Prostate gland (tissue), 2 donors: ENCODE measurements at regions not wholly inside any gene's neighbourhood (a gene's known extent, or its start where the extent isn't known, plus 50 kb on each side); places are given as distances from the start of the nearest gene placed in this dataset.

Experiments used
- DNase-seq: peaks from one replicate; pipeline ENCODE4 v3.0.0-alpha.2; 2019; ENCODE audit warnings: low spot score
- H3K27ac ChIP-seq, 2 donors: fragments of 200-600 bp; sonication (generic); 2 replicates each; pipeline ENCODE4 v1.5.1; 2017 to 2019
- H3K27me3 ChIP-seq: fragments of 200-600 bp; sonication (generic); replicated peaks from 2 replicates; pipeline ENCODE4 v1.5.1; 2019; ENCODE audit not compliant: insufficient read depth
- H3K36me3 ChIP-seq, 2 donors: fragments of 200-600 bp; sonication (generic); 1 replicate in 1 of 2; 2 replicates in 1 of 2; pipeline versions ENCODE4 v1.5.1 to v1.8.1; 2017 to 2019
- H3K4me1 ChIP-seq: fragments of 200-600 bp; sonication (generic); replicated peaks from 2 replicates; pipeline ENCODE4 v1.5.1; 2019
- H3K4me3 ChIP-seq, 2 donors: fragments of 200-600 bp; sonication (generic); 2 replicates each; pipeline ENCODE4 v1.5.1; 2017 to 2019
- H3K9me3 ChIP-seq: fragments of 200-600 bp; sonication (generic); 2 replicates; pipeline ENCODE4 v1.5.1; 2017
- POLR2A ChIP-seq: fragments of 450-650 bp; IDR thresholded peaks from one replicate; pipeline ENCODE4 v1.6.1; 2016; ENCODE audit warnings: antibody characterized with exemption, mild to moderate bottlenecking
- POLR2AphosphoS5 ChIP-seq: sonication (generic); formaldehyde crosslinking; IDR thresholded peaks from one replicate; pipeline ENCODE4 v1.6.1; 2017; ENCODE audit warnings: antibody characterized with exemption
- WGBS: methylation state at CpG from one replicate; pipeline ENCODE4 v1.1.5; 2018; 5-methylcytosine and 5-hydroxymethylcytosine counted together
- intact Hi-C: fragments of 100-400 bp; cut with DNase I; formaldehyde crosslinking; loops from one replicate; pipeline ENCODE4 v1.14.2; 2022
- TF ChIP-seq, protein P1 (sequence below), 4 experiments: fragments of 200-600 bp in 2 of 4; fragments of 450-650 bp in 2 of 4; sonication (generic) in 2 of 4; IDR thresholded peaks; 1 replicate in 3 of 4; 2 replicates in 1 of 4; pipeline ENCODE4 v1.5.1; 2016 to 2019; ENCODE audit warnings: antibody characterized with exemption in 4 of 4, mild to moderate bottlenecking in 2 of 4, moderate library complexity in 2 of 4

DNA sequence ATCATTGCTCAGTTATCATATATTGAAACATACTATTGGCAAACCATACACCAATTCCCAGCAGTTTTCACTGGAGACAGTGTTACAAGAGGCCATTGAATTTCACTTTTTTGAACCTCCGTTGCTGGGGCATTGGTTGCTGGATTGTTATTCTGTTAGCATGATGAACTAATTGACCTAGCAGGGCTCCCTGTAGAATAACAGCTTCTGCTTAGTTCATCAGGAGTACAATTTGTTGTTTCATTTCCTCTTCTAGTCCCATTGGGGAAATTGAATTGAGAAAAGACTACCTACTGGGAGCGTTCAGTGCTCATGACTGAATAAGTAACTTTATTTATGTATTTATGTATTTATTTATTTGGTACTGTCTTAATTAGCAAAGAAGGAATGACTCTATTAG is 151.6 kb downstream of the SLIT2 start:
- H3K27ac ChIP-seq: no peak overlapping the region
- no peaks in the 10 kb centered on the region for H3K36me3 ChIP-seq
- no peaks in the 10 kb centered on the region for H3K9me3 ChIP-seq
- H3K27me3 ChIP-seq: no peaks in the 10 kb centered on the region
- no peak for TF ChIP-seq POLR2AphosphoS5
- no peak for TF ChIP-seq POLR2A
- TF ChIP-seq, protein P1, sequence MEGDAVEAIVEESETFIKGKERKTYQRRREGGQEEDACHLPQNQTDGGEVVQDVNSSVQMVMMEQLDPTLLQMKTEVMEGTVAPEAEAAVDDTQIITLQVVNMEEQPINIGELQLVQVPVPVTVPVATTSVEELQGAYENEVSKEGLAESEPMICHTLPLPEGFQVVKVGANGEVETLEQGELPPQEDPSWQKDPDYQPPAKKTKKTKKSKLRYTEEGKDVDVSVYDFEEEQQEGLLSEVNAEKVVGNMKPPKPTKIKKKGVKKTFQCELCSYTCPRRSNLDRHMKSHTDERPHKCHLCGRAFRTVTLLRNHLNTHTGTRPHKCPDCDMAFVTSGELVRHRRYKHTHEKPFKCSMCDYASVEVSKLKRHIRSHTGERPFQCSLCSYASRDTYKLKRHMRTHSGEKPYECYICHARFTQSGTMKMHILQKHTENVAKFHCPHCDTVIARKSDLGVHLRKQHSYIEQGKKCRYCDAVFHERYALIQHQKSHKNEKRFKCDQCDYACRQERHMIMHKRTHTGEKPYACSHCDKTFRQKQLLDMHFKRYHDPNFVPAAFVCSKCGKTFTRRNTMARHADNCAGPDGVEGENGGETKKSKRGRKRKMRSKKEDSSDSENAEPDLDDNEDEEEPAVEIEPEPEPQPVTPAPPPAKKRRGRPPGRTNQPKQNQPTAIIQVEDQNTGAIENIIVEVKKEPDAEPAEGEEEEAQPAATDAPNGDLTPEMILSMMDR (IDR thresholded peaks at IDR 0.05): no peak
- intact Hi-C loops: no loop called here
- 40% methylated on average over 2 of the region's 2 CpGs for WGBS
- no peak overlapping the region for H3K4me3 ChIP-seq
- H3K4me1 ChIP-seq: no peaks in the 10 kb centered on the region
- DNase-seq: no peak

DNA sequence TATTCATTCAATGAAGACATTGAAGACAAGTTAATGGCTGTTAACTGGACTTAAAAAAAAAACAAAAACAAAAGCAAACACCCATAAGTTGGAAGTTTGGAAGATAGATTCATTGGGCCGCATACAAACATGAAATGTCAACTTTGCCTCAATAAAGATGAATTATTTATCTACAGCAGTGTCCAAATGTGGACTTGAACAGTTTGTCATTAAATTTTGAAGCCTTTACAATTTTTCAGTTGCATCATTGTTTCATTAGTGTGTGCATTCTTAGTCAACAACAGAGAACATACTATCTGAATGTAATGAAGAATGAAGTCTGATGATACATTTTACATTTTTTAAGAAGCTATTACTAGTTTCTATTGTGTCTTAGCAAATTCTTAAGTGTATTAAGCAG is 152.1 kb downstream of the SLIT2 start:
- Histone ChIP-seq H3K4me3 (no peak overlapping the region), H3K27me3 (no peaks in the 10 kb centered on the region), H3K9me3 (no peaks in the 10 kb centered on the region), H3K36me3 (no peaks in the 10 kb centered on the region), H3K4me1 (no peaks in the 10 kb centered on the region), H3K27ac (no peak overlapping the region)
- WGBS: 55% methylated on average over 1 of the region's 1 CpG
- DNase-seq: peak; percentile 7
- TF ChIP-seq POLR2A (no peak), POLR2AphosphoS5 (peak; percentile 51)
- TF ChIP-seq, protein P1 (IDR thresholded peaks at IDR 0.05): no peak
- intact Hi-C loops: no loop called here

DNA sequence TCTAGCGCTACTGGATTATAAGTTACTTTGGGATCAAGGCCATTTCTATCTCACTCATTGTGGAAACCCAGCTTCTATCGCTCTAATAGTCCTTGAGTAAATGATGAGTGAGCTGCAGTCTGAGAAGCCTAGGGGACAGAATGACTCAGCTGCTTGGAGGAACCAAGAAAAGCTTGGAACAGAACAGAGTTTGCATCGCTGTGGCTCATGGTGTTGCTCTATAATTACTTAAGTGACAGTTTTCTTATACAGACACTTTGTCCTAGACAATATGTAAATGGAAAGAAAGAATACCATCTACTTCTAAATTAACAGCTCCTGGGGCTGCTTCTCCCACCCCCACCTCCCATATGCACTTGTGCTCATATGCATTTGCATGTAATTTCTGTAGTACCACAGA is 156.9 kb downstream of the SLIT2 start:
- WGBS: 71% methylated on average over 3 of the region's 3 CpGs
- no peaks in the 10 kb centered on the region for H3K9me3 ChIP-seq
- H3K4me3 ChIP-seq: no peak overlapping the region
- no peaks in the 10 kb centered on the region for H3K4me1 ChIP-seq
- H3K27ac ChIP-seq: no peak overlapping the region
- intact Hi-C loops: no loop called here
- no peak for DNase-seq
- H3K27me3 ChIP-seq: no peaks in the 10 kb centered on the region
- no peaks in the 10 kb centered on the region for H3K36me3 ChIP-seq
- no peak for TF ChIP-seq POLR2A
- TF ChIP-seq POLR2AphosphoS5: no peak
- TF ChIP-seq, protein P1 (IDR thresholded peaks at IDR 0.05): no peak

DNA sequence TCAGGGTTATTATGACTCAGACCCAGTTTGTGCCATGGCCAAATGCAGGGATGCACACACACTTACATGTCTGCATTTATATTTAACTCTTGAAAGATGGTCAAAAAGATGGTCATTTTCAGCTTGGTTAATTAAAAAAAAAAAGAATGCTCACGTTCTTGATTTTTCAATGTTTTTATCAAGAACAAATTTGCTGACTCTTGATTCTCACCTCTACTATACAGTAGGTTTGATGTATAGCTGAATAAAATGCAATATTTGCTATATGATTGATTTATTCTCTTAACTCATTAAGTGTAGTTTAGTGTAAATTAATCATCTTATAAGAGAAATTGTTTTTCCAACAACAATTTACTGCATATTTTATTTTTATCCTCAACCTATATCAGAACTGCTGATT is 160.4 kb downstream of the SLIT2 start:
- 85% methylated on average over 1 of the region's 1 CpG for WGBS
- Histone ChIP-seq H3K27ac (no peak overlapping the region), H3K4me1 (no peaks in the 10 kb centered on the region), H3K9me3 (no peaks in the 10 kb centered on the region), H3K4me3 (no peak overlapping the region), H3K27me3 (no peaks in the 10 kb centered on the region), H3K36me3 (no peaks in the 10 kb centered on the region)
- intact Hi-C loops: no loop called here
- DNase-seq: no peak
- no peak for TF ChIP-seq POLR2A
- TF ChIP-seq, protein P1 (IDR thresholded peaks at IDR 0.05): no peak
- TF ChIP-seq POLR2AphosphoS5: no peak

DNA sequence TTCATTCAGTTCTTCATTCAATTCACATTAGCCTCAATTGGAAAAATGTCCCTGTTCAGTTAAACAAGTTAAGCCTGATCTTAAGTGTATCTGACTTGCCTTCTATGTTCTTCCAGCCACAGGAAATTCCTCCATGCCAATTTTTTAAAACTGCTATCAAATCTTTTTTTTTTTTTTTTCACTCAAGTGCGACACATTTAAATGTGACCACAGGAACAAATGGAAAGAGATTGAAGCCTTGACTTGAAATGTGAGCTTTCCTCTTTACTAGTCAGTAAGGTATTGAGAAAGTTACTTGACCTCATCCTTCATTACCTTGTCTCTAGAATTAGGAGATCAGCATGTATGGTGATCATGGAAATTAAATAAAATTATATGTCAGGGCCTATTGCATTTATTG is 165.1 kb downstream of the SLIT2 start:
- 97% methylated on average over 1 of the region's 1 CpG for WGBS
- intact Hi-C loops: loop anchor here (1.0 to 5.0 kb wide), 2 partner anchors 126 to 269 kb away; no protein-coding TSS in a partner anchor

More for the DNA sequence above, 165.1 kb downstream of the SLIT2 start:
- H3K27me3 ChIP-seq: no peaks in the 10 kb centered on the region
- no peak overlapping the region for H3K4me3 ChIP-seq
- H3K27ac ChIP-seq: no peak overlapping the region
- no peaks in the 10 kb centered on the region for H3K9me3 ChIP-seq
- no peak for DNase-seq
- no peaks in the 10 kb centered on the region for H3K36me3 ChIP-seq
- TF ChIP-seq POLR2A (no peak), POLR2AphosphoS5 (no peak)
- TF ChIP-seq, protein P1 (IDR thresholded peaks at IDR 0.05): no peak
- no peaks in the 10 kb centered on the region for H3K4me1 ChIP-seq
